ENCODE measurements at regions not wholly inside any gene's neighbourhood (a gene's known extent, or its start where the extent isn't known, plus 50 kb on each side); places are given as distances from the start of the nearest gene placed in this dataset.

- no peak for DNase-seq (ENCODE audit: low read depth, low spot score)
- no peak for TF ChIP-seq CTCF (IDR thresholded peaks at IDR 0.05; ENCODE audit: insufficient read depth, low read length, missing control alignments)
- no peak overlapping the region for H3K4me3 ChIP-seq (ENCODE audit: low read depth, low read length)
- ChIA-PET CTCF (interaction anchor here (1.0 kb wide), 1 partner anchor 36 kb away, joined by 3 read pairs; no protein-coding TSS in a partner anchor), POLR2A (no interaction called here)
Measured at GRCh38 chr10:29962166-29962850, 97.1 kb downstream of the JCAD start.

DNA sequence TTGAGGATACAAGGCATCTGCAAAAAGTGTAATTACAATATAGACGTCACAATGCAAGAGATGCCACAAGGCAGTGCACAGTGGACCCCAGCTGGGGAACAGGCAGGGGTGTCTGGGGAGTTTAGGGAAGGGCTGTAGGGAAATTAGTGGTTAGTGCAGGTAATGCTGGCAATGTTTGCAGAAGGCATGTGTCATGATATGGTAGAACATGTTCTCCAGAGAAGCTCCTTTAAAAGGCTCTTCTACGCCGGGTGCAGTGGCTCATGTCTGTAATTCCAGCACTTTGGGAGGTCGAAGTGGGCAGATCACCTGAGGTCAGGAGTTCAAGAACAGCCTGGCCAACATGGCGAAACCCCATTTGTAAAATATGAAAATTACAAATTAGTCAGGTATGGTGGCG, 98.0 kb downstream of the JCAD start:
- ChIA-PET CTCF (interaction anchor here (0.8 to 1.0 kb wide), 2 partner anchors 12 to 37 kb away, joined by 3 to 5 read pairs; no protein-coding TSS in a partner anchor), POLR2A (no interaction called here)
- DNase-seq (ENCODE audit: low read depth, low spot score): no peak
- TF ChIP-seq CTCF (IDR thresholded peaks at IDR 0.05; ENCODE audit: insufficient read depth, low read length, missing control alignments): no peak
- H3K4me3 ChIP-seq (ENCODE audit: low read depth, low read length): no peak overlapping the region

GRCh38 chr10:29960261-29960660, 99.1 kb downstream of the JCAD start:
- ChIA-PET CTCF (interaction anchor here (1.0 kb wide), 1 partner anchor 38 kb away, joined by 5 read pairs; no protein-coding TSS in a partner anchor), POLR2A (no interaction called here)
- no peak for TF ChIP-seq CTCF (IDR thresholded peaks at IDR 0.05; ENCODE audit: insufficient read depth, low read length, missing control alignments)
- no peak for DNase-seq (ENCODE audit: low read depth, low spot score)
- H3K4me3 ChIP-seq (ENCODE audit: low read depth, low read length): no peak overlapping the region

DNA sequence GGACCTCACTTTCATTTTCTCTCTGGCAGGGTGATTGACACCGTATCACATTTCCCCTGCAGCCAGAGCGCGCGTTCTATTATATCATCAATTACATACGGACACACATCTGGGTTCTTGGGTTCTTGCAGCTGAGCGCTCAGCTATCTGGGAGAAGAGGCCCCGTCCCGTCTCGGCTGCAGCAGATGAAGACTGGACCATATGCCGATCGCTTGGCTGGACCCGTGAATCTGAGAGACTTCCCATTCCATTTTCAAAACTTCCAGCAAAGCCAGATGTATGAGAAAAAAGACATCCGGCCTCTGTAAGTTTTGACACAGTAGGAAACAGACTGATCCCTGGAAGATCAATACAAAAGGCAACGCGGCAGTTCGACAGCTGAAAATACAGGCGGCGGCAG, 99.8 kb downstream of the JCAD start:
- no peak for TF ChIP-seq CTCF (IDR thresholded peaks at IDR 0.05; ENCODE audit: insufficient read depth, low read length, missing control alignments)
- CTCF ChIA-PET: no interaction called here
- no peak for DNase-seq (ENCODE audit: low read depth, low spot score)
- POLR2A ChIA-PET: interaction anchor here (0.6 kb wide), 1 partner anchor 10 kb away, joined by 4 read pairs; no protein-coding TSS in a partner anchor
- no peak overlapping the region for H3K4me3 ChIP-seq (ENCODE audit: low read depth, low read length)

- no peak for TF ChIP-seq CTCF (IDR thresholded peaks at IDR 0.05; ENCODE audit: insufficient read depth, low read length, missing control alignments)
- no peak for DNase-seq (ENCODE audit: low read depth, low spot score)
- ChIA-PET POLR2A (no interaction called here), CTCF (no interaction called here)
- no peak overlapping the region for H3K4me3 ChIP-seq (ENCODE audit: low read depth, low read length)
Measured at GRCh38 chr10:29958440-29958839, 100.9 kb downstream of the JCAD start.

GRCh38 chr10:29957907-29958331, 101.5 kb downstream of the JCAD start:
- ChIA-PET POLR2A (no interaction called here), CTCF (no interaction called here)
- TF ChIP-seq CTCF (IDR thresholded peaks at IDR 0.05; ENCODE audit: insufficient read depth, low read length, missing control alignments): no peak
- no peak for DNase-seq (ENCODE audit: low read depth, low spot score)
- H3K4me3 ChIP-seq (ENCODE audit: low read depth, low read length): no peak overlapping the region

Data from AG04449 (cell line).